Inferior parietal cortex (tissue), 1 donor: ENCODE measurements at regions not wholly inside any gene's neighbourhood (a gene's known extent, or its start where the extent isn't known, plus 50 kb on each side); places are given as distances from the start of the nearest gene placed in this dataset.
"Not testable (repeated sequence)": the region's sequence is repeated elsewhere in the genome, so short reads cannot be mapped to it uniquely, and the experiment has no call there.

ENCODE experiments used
- DNase-seq: peaks from one replicate; pipeline ENCODE4 v3.0.0-alpha.2; 2016; ENCODE audit errors: extremely low spot score

DNA sequence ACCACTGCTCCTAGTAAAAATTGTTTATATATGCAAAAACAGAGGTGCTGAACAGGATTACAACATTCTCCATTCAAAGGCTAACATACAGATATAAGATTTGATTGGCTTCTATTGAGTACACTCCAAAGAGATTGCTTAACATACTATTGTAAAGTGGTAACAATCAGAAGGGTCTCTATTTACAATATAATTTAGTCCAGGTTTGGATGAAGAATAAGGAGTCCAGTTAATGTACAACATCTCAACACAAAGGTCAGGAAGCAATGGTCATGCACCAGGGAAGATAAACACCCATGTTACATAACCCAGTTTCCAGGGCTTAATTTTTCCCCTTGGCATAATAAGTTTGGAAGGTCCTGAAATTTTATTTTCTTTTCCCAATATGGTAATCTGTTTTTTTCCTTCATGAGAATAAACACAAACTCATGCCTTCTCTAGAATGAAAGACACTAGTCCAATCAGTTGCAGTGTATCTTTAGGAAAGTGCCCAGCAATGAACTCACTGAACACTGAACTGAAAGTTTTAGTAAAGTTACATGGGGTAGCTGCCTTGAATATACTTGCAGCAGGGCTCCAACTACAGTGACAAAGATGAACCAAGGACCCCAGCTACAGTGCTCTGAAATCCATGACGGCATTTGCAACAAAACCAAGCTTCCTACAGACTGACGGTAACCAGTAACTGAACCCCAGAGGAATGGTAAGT is 255.3 kb upstream of the GJE1 start:
- no peak for DNase-seq

- DNase-seq: no peak
Observed at GRCh38 chr6:141874930-141875602, 257.7 kb upstream of the GJE1 start.

GRCh38 chr6:141869509-141869908 is 263.2 kb upstream of the GJE1 start:
- DNase-seq: not testable (repeated sequence)

DNA sequence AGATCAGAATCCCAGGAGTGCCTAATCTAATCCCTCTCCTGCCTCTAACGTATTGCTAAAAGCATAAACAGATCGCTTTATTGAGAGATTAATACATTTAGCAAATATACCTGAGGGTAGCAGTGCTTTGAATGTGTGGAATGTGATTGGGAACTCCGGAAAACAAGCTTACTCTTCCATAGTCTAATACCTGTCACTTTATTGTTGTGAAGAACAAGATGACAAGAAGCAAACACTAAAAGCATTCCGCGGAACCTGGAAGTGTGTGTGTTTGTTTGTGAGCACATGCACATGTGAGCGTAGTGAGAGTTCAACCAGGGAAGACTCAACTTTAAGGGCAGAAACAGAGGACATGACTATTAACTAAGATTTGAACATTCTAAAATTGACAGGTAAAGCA is 265.0 kb upstream of the GJE1 start:
- no peak for DNase-seq

GRCh38 chr6:141866731-141867497 is 265.8 kb upstream of the GJE1 start:
- peak; percentile 4 for DNase-seq

- no peak for DNase-seq
Observed at GRCh38 chr6:141851063-141851462, 281.7 kb upstream of the GJE1 start.

- no peak for DNase-seq
Observed at GRCh38 chr6:141848029-141848890, 284.5 kb upstream of the GJE1 start.

DNA sequence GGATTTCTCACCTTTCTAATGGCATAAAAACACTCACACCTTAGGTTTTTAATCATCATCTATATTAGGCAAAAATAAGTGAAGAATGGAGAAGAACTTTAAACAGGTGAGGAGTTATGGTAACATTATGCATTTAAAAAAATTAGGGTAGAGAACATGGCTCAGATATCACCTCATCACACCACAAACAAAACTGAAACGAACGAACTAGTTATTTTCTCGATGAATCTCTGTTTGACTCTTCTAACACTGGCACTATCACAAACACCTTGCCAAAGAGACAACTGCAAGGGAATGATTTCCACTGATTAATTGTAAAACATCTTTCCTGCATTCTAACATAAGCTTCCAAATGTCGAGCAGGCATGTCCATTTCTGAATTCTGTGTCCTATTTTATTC is 286.1 kb upstream of the GJE1 start:
- no peak for DNase-seq

GRCh38 chr6:141843178-141843834 is 289.4 kb upstream of the GJE1 start:
- no peak for DNase-seq

DNA sequence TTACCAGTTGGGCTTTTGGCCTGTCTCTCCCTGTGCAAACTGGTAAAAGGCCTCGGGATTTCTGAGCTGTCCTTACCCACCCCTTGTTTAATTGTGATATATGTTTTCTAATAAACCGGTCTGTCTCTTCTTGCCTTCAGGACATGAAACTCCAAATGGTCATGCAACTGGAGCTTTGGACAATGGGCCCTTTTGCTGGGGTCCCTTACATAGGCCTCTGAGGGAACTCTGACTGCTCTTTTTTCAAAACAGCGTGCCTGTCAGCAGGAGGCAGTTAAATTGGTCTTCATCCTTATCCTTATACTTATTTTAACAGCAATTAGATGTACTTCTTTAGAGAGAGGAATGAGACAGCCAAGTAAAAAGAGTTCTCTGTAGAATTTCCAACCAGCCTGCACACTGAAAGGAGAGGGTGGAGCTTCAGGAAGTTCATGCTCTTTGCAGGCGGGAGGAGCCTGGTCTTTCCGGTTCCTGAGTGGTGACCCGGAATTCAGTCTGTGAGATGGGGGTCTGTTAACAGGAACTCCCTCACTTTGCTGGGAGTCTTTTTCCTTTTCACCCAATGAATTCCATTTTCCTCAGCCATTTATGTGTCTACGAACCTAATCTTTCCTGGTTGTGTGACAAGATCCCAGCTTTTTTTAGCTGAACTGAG is 299.6 kb upstream of the GJE1 start:
- DNase-seq: no peak

- DNase-seq: no peak
Observed at GRCh38 chr6:141830530-141830929, 302.2 kb upstream of the GJE1 start.

- DNase-seq: no peak
Observed at GRCh38 chr6:141829566-141830360, 303.0 kb upstream of the GJE1 start.

- DNase-seq: no peak
Observed at GRCh38 chr6:141824350-141824749, 308.4 kb upstream of the GJE1 start.

DNA sequence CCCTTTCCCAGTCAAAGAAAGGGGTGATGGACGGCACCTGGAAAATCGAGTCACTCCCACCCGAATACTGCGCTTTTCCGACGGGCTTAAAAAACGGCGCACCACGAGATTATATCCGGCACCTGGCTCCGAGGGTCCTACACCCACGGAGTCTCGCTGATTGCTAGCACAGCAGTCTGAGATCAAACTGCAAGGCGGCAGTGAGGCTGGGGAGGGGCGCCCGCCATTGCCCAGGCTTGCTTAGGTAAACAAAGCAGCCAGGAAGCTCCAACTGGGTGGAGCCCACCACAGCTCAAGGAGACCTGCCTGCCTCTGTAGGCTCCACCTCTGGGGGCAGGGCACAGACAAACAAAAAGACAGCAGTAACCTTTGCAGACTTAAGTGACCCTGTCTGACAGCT is 317.7 kb upstream of the GJE1 start:
- DNase-seq: not testable (repeated sequence)

- no peak for DNase-seq
Observed at GRCh38 chr6:141809901-141810300, 322.8 kb upstream of the GJE1 start.

- DNase-seq: no peak
Observed at GRCh38 chr6:141808662-141809061, 324.1 kb upstream of the GJE1 start.

GRCh38 chr6:141800973-141801372 is 331.8 kb upstream of the GJE1 start:
- DNase-seq: not testable (repeated sequence)

GRCh38 chr6:141790921-141791320 is 341.8 kb upstream of the GJE1 start:
- DNase-seq: no peak

DNA sequence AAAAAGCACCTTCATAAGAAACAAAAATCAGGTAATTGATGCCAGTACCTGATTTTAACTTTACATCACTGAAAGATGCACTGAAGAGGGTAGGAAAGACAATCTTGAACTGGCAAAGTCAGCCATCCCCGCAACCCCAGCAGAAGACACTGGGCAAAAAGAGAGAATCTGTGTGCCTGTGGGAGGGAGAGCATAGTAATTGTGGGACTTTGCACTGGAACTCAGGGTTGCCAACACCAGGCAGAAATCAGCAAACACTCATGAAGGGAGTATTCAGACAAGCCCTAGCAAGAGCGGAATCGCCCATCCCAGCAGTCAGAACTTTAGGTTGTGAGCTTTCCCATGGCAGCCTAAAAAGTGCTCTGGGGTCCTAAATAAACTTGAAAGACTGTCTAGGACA is 344.6 kb upstream of the GJE1 start:
- DNase-seq: no peak

DNA sequence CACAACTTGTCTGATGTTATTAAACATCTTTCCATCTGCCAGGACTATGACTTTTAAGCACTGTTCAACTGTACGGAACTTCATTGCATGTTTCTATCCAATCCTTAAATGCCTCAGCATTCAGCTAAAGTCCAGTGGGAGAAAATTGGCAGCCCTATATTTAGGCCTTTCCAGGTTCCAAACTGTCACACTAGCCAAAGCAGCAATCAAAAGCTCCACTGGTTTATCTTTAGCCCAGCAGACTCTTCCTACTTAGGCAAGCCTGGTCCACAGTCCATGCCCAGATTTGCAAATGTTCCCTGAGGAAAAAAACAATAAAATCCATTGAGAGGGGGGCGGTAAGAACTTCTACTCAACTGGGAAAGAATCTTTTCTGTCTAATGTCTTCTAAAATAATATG is 349.1 kb upstream of the GJE1 start:
- no peak for DNase-seq
